NT2/D1 (cell line): ENCODE measurements at regions not wholly inside any gene's neighbourhood (a gene's known extent, or its start where the extent isn't known, plus 50 kb on each side); places are given as distances from the start of the nearest gene placed in this dataset.

ENCODE experiments used
- DNase-seq: peaks from one replicate; pipeline ENCODE4 v3.0.0-alpha.2; 2011; ENCODE audit warnings: low read depth, low spot score
- H3K27me3 ChIP-seq: 2 replicates; pipeline ENCODE4 v1.6.0; 2011; ENCODE audit warnings: mild to moderate bottlenecking; ENCODE audit not compliant: insufficient read length, insufficient read depth
- H3K36me3 ChIP-seq: 2 replicates; pipeline ENCODE4 v1.6.1; 2011; ENCODE audit warnings: mild to moderate bottlenecking, low read length, mixed read lengths; ENCODE audit not compliant: insufficient read depth, insufficient read length
- H3K4me1 ChIP-seq: 2 replicates; pipeline ENCODE4 v1.5.1; 2011; ENCODE audit not compliant: insufficient read depth, insufficient read length
- H3K4me3 ChIP-seq: 2 replicates; pipeline ENCODE4 v1.5.1; 2011; ENCODE audit warnings: low read depth; ENCODE audit not compliant: insufficient read length
- H3K9ac ChIP-seq: 2 replicates; pipeline ENCODE4 v1.6.0; 2011; ENCODE audit warnings: low read depth; ENCODE audit not compliant: insufficient read length
- H3K9me3 ChIP-seq: 2 replicates; pipeline ENCODE4 v1.5.1; 2011; ENCODE audit warnings: mild to moderate bottlenecking, low read length; ENCODE audit not compliant: insufficient read depth
- SUZ12 ChIP-seq: IDR thresholded peaks from 2 replicates; pipeline ENCODE4 v1.6.1; 2011; ENCODE audit not compliant: insufficient read length, insufficient read depth; ENCODE audit errors: extremely low read depth
- YY1 ChIP-seq: IDR thresholded peaks from 2 replicates; pipeline ENCODE4 v1.6.1; 2011; ENCODE audit not compliant: insufficient read length, insufficient read depth
- ZNF274 ChIP-seq: IDR thresholded peaks from 2 replicates; pipeline ENCODE4 v1.6.1; 2011; ENCODE audit warnings: mild to moderate bottlenecking, low read depth, low read length

DNA sequence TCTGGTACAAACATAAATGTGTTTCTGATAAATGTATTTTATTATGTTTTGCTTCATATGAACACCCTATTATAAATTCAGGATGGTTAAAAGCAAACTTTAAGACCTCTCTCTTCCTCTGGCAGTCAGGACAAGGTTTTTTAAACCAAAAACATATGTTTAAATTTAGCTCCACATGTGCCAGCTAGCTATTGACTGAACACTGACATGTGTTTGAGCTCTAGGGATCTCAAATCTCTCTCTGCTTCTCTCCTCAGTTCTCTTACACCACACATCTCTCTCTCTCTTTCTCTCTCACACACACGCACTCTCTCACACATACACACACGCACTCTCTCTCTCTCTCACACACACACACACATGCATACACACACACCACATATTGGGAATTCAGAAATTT lies 150.1 kb upstream of the RFX3 start:
- no peak for DNase-seq
- Histone ChIP-seq H3K4me1 (no peaks in the 10 kb centered on the region), H3K36me3 (no peaks in the 10 kb centered on the region), H3K4me3 (no peak overlapping the region), H3K27me3 (no peaks in the 10 kb centered on the region), H3K9ac (no peak overlapping the region), H3K9me3 (no peaks in the 10 kb centered on the region)
- no peak for TF ChIP-seq YY1
- no peak for TF ChIP-seq ZNF274

GRCh38 chr9:3674561-3674960 lies 148.8 kb upstream of the RFX3 start:
- TF ChIP-seq ZNF274 (no peak), SUZ12 (no peak), YY1 (no peak)
- no peak for DNase-seq
- no peaks in the 10 kb centered on the region for H3K9me3 ChIP-seq
- no peak overlapping the region for H3K9ac ChIP-seq
- H3K36me3 ChIP-seq, result no peaks in the 10 kb centered on the region
- no peak overlapping the region for H3K4me3 ChIP-seq
- H3K27me3 ChIP-seq, result no peaks in the 10 kb centered on the region
- no peaks in the 10 kb centered on the region for H3K4me1 ChIP-seq

DNA sequence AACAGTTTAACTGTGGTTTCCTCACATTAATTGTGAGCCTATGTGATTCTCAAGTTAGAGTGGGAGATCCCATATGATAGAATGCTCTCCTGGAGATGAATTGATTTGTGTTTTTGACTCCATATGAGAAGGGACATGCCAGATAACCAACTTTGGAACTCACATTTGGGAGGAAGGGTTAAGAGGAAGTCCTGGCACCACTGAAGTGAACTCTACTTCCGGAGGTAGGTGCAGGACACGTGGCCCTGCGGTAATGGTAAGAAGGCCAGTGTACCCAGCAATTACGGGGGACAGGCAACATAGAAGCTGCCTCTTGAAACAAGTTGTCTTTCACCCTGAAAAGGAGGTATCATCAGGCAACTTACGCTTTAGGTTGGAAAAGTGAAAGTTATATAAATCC lies 146.6 kb upstream of the RFX3 start:
- Histone ChIP-seq H3K9me3 (no peaks in the 10 kb centered on the region), H3K9ac (no peak overlapping the region), H3K36me3 (no peaks in the 10 kb centered on the region), H3K27me3 (no peaks in the 10 kb centered on the region), H3K4me3 (no peak overlapping the region), H3K4me1 (no peaks in the 10 kb centered on the region)
- DNase-seq, result no peak
- TF ChIP-seq ZNF274, result no peak
- TF ChIP-seq SUZ12, result no peak
- TF ChIP-seq YY1, result no peak

GRCh38 chr9:3664044-3664443 lies 138.2 kb upstream of the RFX3 start:
- no peak for DNase-seq
- H3K36me3 ChIP-seq, result no peaks in the 10 kb centered on the region

DNA sequence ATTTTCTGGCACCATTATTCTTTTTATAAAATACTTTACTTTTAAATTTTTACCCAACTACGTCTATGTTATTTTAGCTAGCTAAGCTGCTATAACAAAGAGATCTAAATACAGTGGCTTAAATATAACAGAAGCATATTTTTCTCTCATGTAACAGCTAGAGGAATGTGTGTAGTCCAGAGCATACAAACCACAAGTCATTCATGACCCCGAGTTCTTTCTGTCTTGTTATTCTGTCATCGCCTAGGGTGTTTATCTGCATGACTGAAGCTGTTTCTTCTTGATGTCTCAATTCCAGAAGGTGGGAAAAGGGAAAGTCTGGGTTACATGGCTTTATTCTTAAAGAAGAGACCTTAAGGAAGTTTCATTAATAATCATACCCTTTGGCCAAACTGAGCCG lies 136.9 kb upstream of the RFX3 start:
- H3K4me1 ChIP-seq, result no peaks in the 10 kb centered on the region
- no peak overlapping the region for H3K4me3 ChIP-seq
- TF ChIP-seq ZNF274 (no peak), YY1 (no peak), SUZ12 (no peak)
- no peaks in the 10 kb centered on the region for H3K36me3 ChIP-seq
- H3K9ac ChIP-seq, result no peak overlapping the region
- H3K9me3 ChIP-seq, result no peaks in the 10 kb centered on the region
- no peaks in the 10 kb centered on the region for H3K27me3 ChIP-seq
- no peak for DNase-seq

More at GRCh38 chr9:3664044-3664443, 138.2 kb upstream of the RFX3 start:
- no peaks in the 10 kb centered on the region for H3K4me1 ChIP-seq
- no peak overlapping the region for H3K9ac ChIP-seq
- no peaks in the 10 kb centered on the region for H3K9me3 ChIP-seq
- no peak overlapping the region for H3K4me3 ChIP-seq
- H3K27me3 ChIP-seq, result no peaks in the 10 kb centered on the region
- TF ChIP-seq ZNF274, result no peak

GRCh38 chr9:3660936-3661335 lies 135.1 kb upstream of the RFX3 start:
- Histone ChIP-seq H3K4me1 (no peaks in the 10 kb centered on the region), H3K9me3 (no peaks in the 10 kb centered on the region), H3K9ac (no peak overlapping the region), H3K4me3 (no peak overlapping the region), H3K36me3 (no peaks in the 10 kb centered on the region), H3K27me3 (no peaks in the 10 kb centered on the region)
- no peak for TF ChIP-seq ZNF274
- TF ChIP-seq YY1, result no peak
- TF ChIP-seq SUZ12, result no peak
- no peak for DNase-seq

DNA sequence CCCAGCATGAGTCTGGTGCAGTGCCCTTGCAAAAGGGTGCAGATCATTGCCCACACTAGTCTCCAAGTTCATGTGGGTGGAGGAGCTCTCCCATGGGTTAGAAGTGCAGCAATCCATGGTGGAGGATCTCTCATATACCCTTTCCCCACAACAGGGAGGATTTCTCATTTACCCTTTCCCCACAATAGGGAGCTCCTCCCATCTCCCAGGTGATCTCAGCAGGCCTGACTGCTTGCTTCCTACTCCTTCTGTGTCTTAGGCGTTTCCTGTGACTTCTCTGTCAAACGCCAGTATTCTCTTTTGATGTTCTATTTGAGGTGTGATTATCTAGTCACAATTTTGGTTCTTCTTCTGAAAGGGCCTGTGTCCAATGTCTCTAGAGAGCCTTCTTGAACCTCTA lies 133.8 kb upstream of the RFX3 start:
- TF ChIP-seq SUZ12 (no peak), YY1 (no peak), ZNF274 (no peak)
- Histone ChIP-seq H3K4me1 (no peaks in the 10 kb centered on the region), H3K4me3 (no peak overlapping the region), H3K9ac (no peak overlapping the region), H3K36me3 (no peaks in the 10 kb centered on the region), H3K9me3 (no peaks in the 10 kb centered on the region), H3K27me3 (no peaks in the 10 kb centered on the region)
- no peak for DNase-seq

DNA sequence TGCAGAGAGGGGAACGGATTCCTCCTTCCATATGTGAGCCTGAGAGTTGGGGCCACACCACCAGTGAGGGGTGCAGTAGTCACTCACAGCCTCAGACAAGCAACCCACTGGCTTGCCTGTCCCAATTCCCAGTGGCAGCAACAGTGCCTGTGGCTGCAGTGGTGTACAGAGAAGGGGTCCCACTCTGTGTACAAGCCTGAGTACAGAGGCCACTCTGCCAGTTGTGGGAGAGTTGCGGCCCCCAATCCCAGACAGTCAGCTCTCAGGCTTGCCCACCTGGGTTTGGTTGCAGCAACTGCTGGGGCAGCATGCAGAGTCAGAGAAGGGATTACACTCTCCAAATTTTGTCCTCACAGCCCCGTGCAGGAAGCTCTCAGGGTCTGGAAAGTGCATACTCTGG lies 133.2 kb upstream of the RFX3 start:
- no peaks in the 10 kb centered on the region for H3K36me3 ChIP-seq
- H3K4me1 ChIP-seq, result no peaks in the 10 kb centered on the region
- no peak for DNase-seq
- H3K9me3 ChIP-seq, result no peaks in the 10 kb centered on the region
- no peak overlapping the region for H3K9ac ChIP-seq
- H3K27me3 ChIP-seq, result no peaks in the 10 kb centered on the region
- no peak overlapping the region for H3K4me3 ChIP-seq
- TF ChIP-seq ZNF274 (no peak), YY1 (no peak), SUZ12 (no peak)
